ENCODE measurements at regions not wholly inside any gene's neighbourhood (a gene's known extent, or its start where the extent isn't known, plus 50 kb on each side); places are given as distances from the start of the nearest gene placed in this dataset.
"Not testable (repeated sequence)": the region's sequence is repeated elsewhere in the genome, so short reads cannot be mapped to it uniquely, and the experiment has no call there.

DNA sequence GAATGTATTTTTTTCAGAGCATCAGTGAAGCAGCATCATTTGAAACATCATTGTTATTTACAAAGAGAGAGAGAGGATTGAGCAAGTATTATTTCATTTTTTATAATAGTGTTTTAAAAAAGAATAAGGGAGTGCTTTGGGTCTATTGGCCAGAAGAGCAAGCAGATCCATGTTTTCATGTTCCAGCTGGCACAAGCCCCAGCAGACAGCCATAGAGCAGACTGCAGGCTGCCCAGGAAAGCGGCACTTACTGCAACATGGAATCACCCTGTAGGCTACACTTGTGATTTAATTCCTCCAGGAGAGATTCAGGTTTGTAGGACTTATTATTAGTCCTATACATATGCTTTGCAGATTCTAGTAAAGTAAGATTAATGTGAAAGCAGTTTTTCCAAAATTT is 407.0 kb upstream of the GRAMD2B start:
- Mint-ChIP-seq H3K27me3 (ENCODE audit: insufficient read depth) (no peaks in the 10 kb centered on the region), H3K4me1 (ENCODE audit: low read depth) (no peaks in the 10 kb centered on the region), H3K9me3 (no peaks in the 10 kb centered on the region), H3K4me3 (no peak overlapping the region), H3K36me3 (ENCODE audit: low read depth) (no peaks in the 10 kb centered on the region), H3K27ac (no peak overlapping the region)
- intact Hi-C loops (cut with micrococcal nuclease), result no loop called here
- no peak for DNase-seq (ENCODE audit: low spot score)

DNA sequence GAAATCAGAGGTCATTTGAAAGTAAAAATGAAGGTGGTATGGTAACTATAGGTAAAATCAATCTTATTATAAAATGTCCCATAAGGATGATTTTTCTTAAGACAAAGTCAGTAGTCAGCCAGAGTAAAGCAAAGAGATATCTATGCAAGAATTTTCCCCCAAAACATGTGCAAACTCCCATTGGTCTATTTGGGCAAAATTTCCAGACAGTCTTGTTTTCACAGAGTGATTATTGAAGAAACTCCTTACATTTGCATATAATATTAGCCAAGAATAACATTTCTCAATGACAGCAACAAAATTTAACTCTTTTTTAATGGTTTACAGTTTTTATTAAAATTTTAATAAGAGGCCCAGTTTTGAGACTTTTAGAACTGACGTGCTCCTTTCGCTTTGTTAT is 406.1 kb upstream of the GRAMD2B start:
- Mint-ChIP-seq H3K9me3 (no peaks in the 10 kb centered on the region), H3K4me3 (no peak overlapping the region), H3K36me3 (ENCODE audit: low read depth) (no peaks in the 10 kb centered on the region), H3K27ac (no peak overlapping the region), H3K27me3 (ENCODE audit: insufficient read depth) (no peaks in the 10 kb centered on the region), H3K4me1 (ENCODE audit: low read depth) (no peaks in the 10 kb centered on the region)
- intact Hi-C loops (cut with micrococcal nuclease), result no loop called here
- DNase-seq (ENCODE audit: low spot score), result no peak

DNA sequence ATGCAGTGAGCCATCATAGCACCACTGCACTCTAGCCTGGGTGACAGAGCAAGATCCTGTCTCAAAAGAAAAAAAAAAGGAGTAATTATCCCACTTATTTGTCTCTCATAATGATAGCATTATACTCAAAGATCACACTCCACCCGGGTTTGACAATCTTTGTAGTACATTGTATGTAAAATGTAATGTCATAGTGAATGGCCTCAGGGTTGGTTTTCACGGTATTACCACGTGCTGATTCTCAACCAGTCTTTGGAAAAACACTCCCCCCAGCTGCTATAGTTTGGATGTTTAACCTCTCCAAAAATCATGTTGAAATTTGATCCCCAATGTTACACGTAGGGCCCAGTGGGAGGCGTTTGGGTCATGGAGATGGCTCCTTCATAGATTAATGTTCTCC is 402.4 kb upstream of the GRAMD2B start:
- Mint-ChIP-seq H3K4me1 (ENCODE audit: low read depth) (no peaks in the 10 kb centered on the region), H3K9me3 (no peaks in the 10 kb centered on the region), H3K4me3 (no peak overlapping the region), H3K27ac (no peak overlapping the region), H3K36me3 (ENCODE audit: low read depth) (no peaks in the 10 kb centered on the region), H3K27me3 (ENCODE audit: insufficient read depth) (no peaks in the 10 kb centered on the region)
- DNase-seq (ENCODE audit: low spot score), result no peak
- intact Hi-C loops (cut with micrococcal nuclease), result no loop called here

DNA sequence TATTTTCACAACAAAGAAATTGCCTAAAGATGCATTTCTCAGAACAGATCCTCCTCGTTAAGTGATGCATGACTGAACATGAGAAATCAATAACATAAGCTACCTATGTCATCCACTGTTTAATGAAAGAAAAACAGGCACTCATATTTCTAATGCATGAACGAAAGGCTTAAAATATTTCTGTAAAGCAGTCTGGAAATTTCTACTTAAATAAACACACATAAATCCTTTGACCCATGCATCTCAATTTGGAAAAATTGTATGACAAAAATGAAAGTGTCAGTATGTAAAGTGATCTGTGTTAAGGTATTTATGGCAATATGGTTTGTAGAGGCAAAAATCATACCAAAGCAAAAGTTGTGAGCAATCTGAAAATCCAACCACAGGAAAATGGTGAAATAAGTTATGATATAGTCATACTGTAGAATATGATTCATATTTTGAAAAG is 399.2 kb upstream of the GRAMD2B start:
- no peak overlapping the region for H3K27ac Mint-ChIP-seq
- intact Hi-C loops (cut with micrococcal nuclease), result no loop called here
- DNase-seq (ENCODE audit: low spot score), result no peak
- H3K4me3 Mint-ChIP-seq, result no peak overlapping the region
- no peaks in the 10 kb centered on the region for H3K27me3 Mint-ChIP-seq (ENCODE audit: insufficient read depth)
- no peaks in the 10 kb centered on the region for H3K4me1 Mint-ChIP-seq (ENCODE audit: low read depth)
- no peaks in the 10 kb centered on the region for H3K36me3 Mint-ChIP-seq (ENCODE audit: low read depth)
- H3K9me3 Mint-ChIP-seq, result peaks cover 24% of the 10 kb centered on the region

DNA sequence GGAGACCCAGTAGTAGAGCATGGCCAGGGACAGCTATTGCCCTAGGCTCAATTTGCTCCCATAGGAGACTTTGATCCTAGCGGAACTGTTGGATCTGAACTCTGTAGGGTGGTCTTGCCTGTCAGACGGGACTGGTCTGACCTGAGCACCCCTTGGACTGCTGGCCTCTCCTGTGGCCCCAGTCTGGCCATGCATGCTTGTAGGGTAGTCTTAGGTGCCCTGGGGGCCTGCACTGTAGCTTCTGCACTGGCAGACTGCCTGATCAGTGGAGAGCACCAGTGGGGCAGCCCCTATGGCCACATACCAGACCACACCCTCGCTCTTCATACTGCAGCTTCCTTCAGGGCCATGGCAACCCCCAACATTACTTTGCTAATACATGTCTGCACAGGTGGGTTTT is 396.1 kb upstream of the GRAMD2B start:
- Mint-ChIP-seq H3K4me1 (ENCODE audit: low read depth) (no peaks in the 10 kb centered on the region), H3K27me3 (ENCODE audit: insufficient read depth) (no peaks in the 10 kb centered on the region), H3K9me3 (peaks cover 40% of the 10 kb centered on the region), H3K27ac (no peak overlapping the region), H3K4me3 (no peak overlapping the region), H3K36me3 (ENCODE audit: low read depth) (no peaks in the 10 kb centered on the region)
- intact Hi-C loops (cut with micrococcal nuclease), result no loop called here
- DNase-seq (ENCODE audit: low spot score), result no peak

DNA sequence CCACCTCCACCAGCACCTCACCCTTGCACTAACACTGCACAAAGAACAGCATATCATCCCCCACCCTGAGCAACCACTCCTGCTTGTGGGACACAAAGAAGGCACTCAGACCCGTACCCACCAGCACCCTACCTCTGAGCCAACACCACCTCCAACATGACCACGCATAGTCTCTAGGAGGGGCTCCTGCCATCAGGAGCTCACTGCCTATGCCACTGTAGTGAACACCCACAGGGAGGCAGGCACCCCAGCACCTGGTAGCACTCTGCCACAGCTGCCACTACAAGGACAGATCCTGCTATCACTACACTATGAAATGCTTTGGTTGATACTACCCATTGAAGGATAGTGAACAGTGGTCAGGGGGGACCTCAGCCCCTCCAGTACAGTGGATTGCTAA is 395.6 kb upstream of the GRAMD2B start:
- Mint-ChIP-seq H3K9me3 (peaks cover 40% of the 10 kb centered on the region), H3K27ac (no peak overlapping the region), H3K36me3 (ENCODE audit: low read depth) (no peaks in the 10 kb centered on the region), H3K27me3 (ENCODE audit: insufficient read depth) (no peaks in the 10 kb centered on the region), H3K4me1 (ENCODE audit: low read depth) (no peaks in the 10 kb centered on the region), H3K4me3 (no peak overlapping the region)
- DNase-seq (ENCODE audit: low spot score), result no peak
- intact Hi-C loops (cut with micrococcal nuclease), result no loop called here

DNA sequence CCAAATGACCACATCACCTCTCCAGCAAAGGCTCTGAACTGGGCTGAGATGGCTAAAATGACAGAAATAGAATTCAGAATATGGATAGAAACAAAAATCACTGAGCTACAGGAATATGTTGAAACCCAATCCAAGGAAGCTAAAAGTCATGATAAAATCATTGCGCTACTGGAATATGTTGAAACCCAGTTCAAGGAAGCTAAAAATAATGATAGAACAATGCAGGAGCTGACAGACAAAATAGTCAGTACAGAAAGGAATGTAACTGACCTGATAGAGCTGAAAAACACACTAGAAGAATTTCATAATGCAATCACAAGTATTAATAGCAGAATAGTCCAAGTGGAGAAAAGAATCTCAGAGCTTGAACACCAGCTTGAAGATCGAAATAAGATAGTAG is 394.9 kb upstream of the GRAMD2B start:
- H3K9me3 Mint-ChIP-seq, result peaks cover 40% of the 10 kb centered on the region
- intact Hi-C loops (cut with micrococcal nuclease), result no loop called here
- no peak overlapping the region for H3K27ac Mint-ChIP-seq
- no peaks in the 10 kb centered on the region for H3K27me3 Mint-ChIP-seq (ENCODE audit: insufficient read depth)
- H3K4me3 Mint-ChIP-seq, result no peak overlapping the region
- H3K36me3 Mint-ChIP-seq (ENCODE audit: low read depth), result no peaks in the 10 kb centered on the region
- no peak for DNase-seq (ENCODE audit: low spot score)
- no peaks in the 10 kb centered on the region for H3K4me1 Mint-ChIP-seq (ENCODE audit: low read depth)

DNA sequence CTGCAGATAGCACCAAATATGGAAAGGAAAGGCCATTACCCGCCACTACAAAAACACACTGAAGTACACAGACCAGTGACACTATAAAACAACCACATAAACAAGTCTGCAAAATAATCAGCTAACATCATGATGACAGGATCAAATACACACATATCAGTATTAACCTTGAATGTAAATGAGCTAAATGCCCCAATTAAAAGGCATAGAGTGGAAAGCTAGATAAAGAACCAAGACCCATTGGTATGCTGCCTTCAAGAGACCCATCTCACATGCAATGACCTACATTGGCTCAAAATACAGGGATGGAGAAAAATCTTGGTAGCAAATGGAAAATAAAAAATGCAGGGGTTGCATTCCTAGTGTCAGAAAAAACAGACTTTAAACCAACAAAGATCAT is 393.9 kb upstream of the GRAMD2B start:
- intact Hi-C loops (cut with micrococcal nuclease); H3K36me3 Mint-ChIP-seq (ENCODE audit: low read depth); DNase-seq (ENCODE audit: low spot score); H3K4me1 Mint-ChIP-seq (ENCODE audit: low read depth); H3K27me3 Mint-ChIP-seq (ENCODE audit: insufficient read depth); H3K27ac Mint-ChIP-seq; H3K4me3 Mint-ChIP-seq: not testable (repeated sequence)
- peaks cover 40% of the 10 kb centered on the region for H3K9me3 Mint-ChIP-seq

DNA sequence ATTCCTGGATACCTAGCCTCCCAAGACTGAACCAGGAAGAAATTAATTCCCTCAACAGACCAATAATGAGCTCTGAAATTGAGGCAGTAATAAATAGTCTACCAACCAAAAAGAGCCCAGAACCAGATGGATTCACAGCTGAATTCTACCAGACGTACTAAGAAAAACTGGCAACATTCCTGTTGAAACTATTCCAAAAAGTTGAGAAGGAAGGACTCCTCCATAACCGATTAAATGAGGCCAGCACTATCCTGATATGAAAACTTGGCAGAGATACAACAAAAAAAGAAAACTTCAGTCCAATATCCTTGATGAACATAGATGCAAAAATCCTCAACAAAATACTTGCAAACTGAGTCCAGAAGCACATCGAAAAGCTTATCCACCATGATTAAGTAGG is 392.5 kb upstream of the GRAMD2B start:
- Mint-ChIP-seq H3K4me3 (no peak overlapping the region), H3K9me3 (peaks cover 40% of the 10 kb centered on the region), H3K36me3 (ENCODE audit: low read depth) (no peaks in the 10 kb centered on the region), H3K27me3 (ENCODE audit: insufficient read depth) (no peaks in the 10 kb centered on the region), H3K27ac (no peak overlapping the region), H3K4me1 (ENCODE audit: low read depth) (no peaks in the 10 kb centered on the region)
- intact Hi-C loops (cut with micrococcal nuclease), result no loop called here
- DNase-seq (ENCODE audit: low spot score), result no peak

DNA sequence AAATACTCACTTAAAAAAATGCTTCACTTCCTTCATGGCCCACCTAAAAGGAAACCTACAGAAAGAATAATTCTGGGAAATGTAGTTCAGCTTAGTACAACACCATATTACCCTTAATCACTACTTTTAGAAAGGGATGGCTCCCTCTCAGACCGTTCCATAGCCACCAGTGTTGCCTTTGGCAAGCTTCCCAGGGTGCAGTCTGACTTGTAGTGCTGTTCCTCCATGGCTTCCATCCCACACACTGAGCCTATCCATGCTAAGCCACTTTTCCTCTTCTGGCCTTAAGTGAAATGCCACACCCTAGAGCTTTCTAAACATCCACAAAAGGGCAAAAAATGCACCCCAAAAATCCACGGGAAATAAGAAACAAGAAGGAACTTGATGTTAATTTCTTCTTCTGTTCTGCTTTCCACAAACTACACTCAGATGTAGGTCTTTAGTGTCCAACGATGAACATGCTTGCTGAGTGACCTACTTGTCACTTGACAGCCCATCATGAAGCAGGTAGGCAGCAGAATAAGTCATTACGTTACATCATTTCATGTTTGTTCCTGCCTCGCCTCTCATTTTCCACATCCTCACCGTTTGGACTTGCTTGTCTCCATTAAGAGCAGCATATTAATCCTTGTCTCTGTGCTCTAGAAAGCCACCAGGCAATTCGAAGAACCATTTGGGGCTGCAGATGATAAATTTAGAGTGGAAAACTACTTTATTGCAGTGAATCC is 391.1 kb upstream of the GRAMD2B start:
- DNase-seq (ENCODE audit: low spot score), result no peak
- H3K27ac Mint-ChIP-seq, result no peak overlapping the region
- no peaks in the 10 kb centered on the region for H3K4me1 Mint-ChIP-seq (ENCODE audit: low read depth)
- peaks cover 33% of the 10 kb centered on the region for H3K9me3 Mint-ChIP-seq
- no peak overlapping the region for H3K4me3 Mint-ChIP-seq
- intact Hi-C loops (cut with micrococcal nuclease), result no loop called here
- no peaks in the 10 kb centered on the region for H3K27me3 Mint-ChIP-seq (ENCODE audit: insufficient read depth)
- no peaks in the 10 kb centered on the region for H3K36me3 Mint-ChIP-seq (ENCODE audit: low read depth)

DNA sequence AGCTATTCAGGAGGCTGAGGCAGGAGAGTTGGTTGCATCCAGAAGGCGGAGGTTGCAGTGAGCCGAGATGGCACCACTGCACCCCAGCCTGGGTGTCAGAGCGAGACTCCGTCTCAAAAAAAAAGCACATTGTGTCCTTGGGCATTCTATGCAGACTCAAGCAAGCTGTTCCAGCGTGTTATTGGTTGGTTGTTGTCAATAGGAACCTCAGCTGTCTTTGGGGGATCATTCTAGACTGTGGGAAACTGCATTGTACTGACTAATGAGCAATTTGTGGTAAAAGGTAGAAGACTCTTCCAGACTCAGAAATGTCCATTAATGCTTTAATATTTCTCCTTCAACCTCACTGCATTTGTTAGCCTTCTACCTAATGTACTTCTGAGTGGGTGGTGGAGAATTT is 379.5 kb upstream of the GRAMD2B start:
- Mint-ChIP-seq H3K27me3 (ENCODE audit: insufficient read depth) (no peaks in the 10 kb centered on the region), H3K4me1 (ENCODE audit: low read depth) (no peaks in the 10 kb centered on the region), H3K36me3 (ENCODE audit: low read depth) (no peaks in the 10 kb centered on the region), H3K4me3 (no peak overlapping the region), H3K9me3 (no peaks in the 10 kb centered on the region), H3K27ac (no peak overlapping the region)
- intact Hi-C loops (cut with micrococcal nuclease), result no loop called here
- no peak for DNase-seq (ENCODE audit: low spot score)

DNA sequence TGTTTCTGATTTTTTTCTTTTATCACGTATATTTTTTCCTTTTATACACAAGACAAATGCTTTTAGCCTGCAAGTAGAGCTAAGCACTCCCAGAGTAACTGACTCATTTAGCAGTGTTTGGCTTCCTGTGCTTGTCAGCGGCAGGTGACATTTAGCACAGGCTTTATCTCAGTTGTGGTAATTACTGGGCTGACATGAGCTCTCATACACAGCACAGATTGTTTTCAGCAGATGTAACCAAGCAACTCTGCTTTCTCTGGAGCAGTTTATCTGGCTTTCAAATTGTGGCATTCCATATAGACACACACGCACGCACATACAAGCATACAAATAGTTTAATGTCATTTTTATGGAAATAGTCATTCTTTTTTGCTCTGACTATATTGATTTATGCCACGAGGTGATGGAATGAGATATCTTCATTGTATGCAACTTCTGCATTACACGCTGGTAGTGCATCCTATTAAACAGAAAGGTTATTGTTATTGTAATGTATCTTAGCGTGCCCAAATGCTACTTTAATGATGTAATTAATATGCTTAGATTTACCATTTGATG is 379.0 kb upstream of the GRAMD2B start:
- Mint-ChIP-seq H3K9me3 (no peaks in the 10 kb centered on the region), H3K4me3 (no peak overlapping the region), H3K4me1 (ENCODE audit: low read depth) (no peaks in the 10 kb centered on the region), H3K27me3 (ENCODE audit: insufficient read depth) (no peaks in the 10 kb centered on the region), H3K36me3 (ENCODE audit: low read depth) (no peaks in the 10 kb centered on the region), H3K27ac (no peak overlapping the region)
- intact Hi-C loops (cut with micrococcal nuclease), result no loop called here
- no peak for DNase-seq (ENCODE audit: low spot score)

DNA sequence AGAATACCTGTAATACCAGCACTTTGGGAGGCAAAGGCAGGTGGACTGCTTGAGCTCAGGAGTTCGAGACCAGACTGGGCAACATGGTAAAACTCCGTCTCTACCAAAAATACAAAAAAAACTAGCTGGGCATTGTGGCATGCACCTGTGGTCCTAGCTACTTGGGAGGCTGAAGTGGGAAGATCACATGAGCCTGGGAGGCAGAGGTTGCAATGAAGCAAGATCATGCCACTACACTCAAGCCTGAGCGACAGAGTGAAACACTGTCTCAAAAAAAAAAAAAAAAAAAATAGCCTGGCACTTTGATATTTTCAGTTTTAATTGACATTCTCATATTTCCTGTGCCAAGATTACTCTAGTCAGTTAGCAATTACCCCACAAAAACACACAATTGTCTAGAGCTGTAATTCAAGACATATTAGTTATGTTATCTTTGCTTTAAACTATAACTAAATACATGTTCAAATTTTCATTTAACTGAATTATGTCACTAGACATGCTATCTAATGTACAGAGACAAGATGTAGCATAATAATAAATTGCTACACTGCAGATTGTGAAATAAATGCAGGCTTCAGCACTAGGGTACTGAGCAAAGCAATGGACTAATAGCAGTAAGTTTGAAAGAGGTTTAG is 378.2 kb upstream of the GRAMD2B start:
- H3K9me3 Mint-ChIP-seq, result no peaks in the 10 kb centered on the region
- no peak for DNase-seq (ENCODE audit: low spot score)
- intact Hi-C loops (cut with micrococcal nuclease), result no loop called here
- no peaks in the 10 kb centered on the region for H3K4me1 Mint-ChIP-seq (ENCODE audit: low read depth)
- H3K27me3 Mint-ChIP-seq (ENCODE audit: insufficient read depth), result no peaks in the 10 kb centered on the region
- no peaks in the 10 kb centered on the region for H3K36me3 Mint-ChIP-seq (ENCODE audit: low read depth)
- H3K27ac Mint-ChIP-seq, result no peak overlapping the region
- no peak overlapping the region for H3K4me3 Mint-ChIP-seq

Measured in activated T-helper 1 cell treated with anti-CD3 and anti-CD28 coated beads, Interleukin-12 subunit alpha, Interleukin-12 subunit beta, Interleukin-2, Interleukin-4 antibody, amounts not matched to agents 30 ng/mL and 10 ng/mL and 1 ng/mL, durations not matched to agents 14 hours and 24 hours and 36 hours (primary cell).